ENCODE measurements at regions not wholly inside any gene's neighbourhood (a gene's known extent, or its start where the extent isn't known, plus 50 kb on each side); places are given as distances from the start of the nearest gene placed in this dataset.
"Not testable (repeated sequence)": the region's sequence is repeated elsewhere in the genome, so short reads cannot be mapped to it uniquely, and the experiment has no call there.

GRCh38 chr13:58495668-58496067 is 864.1 kb downstream of the PCDH17 start:
- H3K27me3 ChIP-seq (replicated peaks; ENCODE audit: insufficient read depth): no peaks in the 10 kb centered on the region
- H3K36me3 ChIP-seq: no peaks in the 10 kb centered on the region
- H3K4me1 ChIP-seq (ENCODE audit: control insufficient read depth in 1 of 2, low read depth in 2 of 2): no peaks in the 10 kb centered on the region
- H3K4me3 ChIP-seq: no peak overlapping the region
- DNase-seq (ENCODE audit: low spot score): no peak
- H3K9me3 ChIP-seq: no peaks in the 10 kb centered on the region
- ATAC-seq (ENCODE audit: insufficient number of reproducible peaks, low FRiP score, low read depth): no peak
- TF ChIP-seq, protein P1, sequence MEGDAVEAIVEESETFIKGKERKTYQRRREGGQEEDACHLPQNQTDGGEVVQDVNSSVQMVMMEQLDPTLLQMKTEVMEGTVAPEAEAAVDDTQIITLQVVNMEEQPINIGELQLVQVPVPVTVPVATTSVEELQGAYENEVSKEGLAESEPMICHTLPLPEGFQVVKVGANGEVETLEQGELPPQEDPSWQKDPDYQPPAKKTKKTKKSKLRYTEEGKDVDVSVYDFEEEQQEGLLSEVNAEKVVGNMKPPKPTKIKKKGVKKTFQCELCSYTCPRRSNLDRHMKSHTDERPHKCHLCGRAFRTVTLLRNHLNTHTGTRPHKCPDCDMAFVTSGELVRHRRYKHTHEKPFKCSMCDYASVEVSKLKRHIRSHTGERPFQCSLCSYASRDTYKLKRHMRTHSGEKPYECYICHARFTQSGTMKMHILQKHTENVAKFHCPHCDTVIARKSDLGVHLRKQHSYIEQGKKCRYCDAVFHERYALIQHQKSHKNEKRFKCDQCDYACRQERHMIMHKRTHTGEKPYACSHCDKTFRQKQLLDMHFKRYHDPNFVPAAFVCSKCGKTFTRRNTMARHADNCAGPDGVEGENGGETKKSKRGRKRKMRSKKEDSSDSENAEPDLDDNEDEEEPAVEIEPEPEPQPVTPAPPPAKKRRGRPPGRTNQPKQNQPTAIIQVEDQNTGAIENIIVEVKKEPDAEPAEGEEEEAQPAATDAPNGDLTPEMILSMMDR (IDR thresholded peaks at IDR 0.05): no peak
- H3K27ac ChIP-seq: no peak overlapping the region

DNA sequence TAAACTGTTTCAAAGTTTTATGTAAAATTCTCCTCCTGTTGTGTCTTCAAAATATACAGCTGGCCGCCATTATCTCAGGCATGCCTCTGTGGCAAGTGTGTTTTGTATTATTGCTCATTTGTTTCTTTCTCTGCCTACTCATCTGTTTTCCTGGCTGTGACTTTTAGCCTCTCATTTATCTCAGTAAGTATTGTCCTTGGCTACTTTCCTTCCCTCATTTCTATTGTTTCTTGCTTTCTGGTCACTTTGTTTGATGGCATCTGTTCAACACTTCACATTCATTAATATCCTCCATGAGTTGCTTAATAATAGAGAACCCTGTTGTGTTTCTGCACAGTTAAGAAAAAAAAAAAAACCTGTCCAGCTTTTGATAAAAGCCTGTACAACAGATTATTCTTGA is 869.4 kb downstream of the PCDH17 start:
- TF ChIP-seq, protein P1 (IDR thresholded peaks at IDR 0.05): no peak
- no peaks in the 10 kb centered on the region for H3K4me1 ChIP-seq (ENCODE audit: control insufficient read depth in 1 of 2, low read depth in 2 of 2)
- DNase-seq (ENCODE audit: low spot score) (no peak), ATAC-seq (ENCODE audit: insufficient number of reproducible peaks, low FRiP score, low read depth) (no peak)
- H3K27ac ChIP-seq: no peak overlapping the region
- no peak overlapping the region for H3K4me3 ChIP-seq
- no peaks in the 10 kb centered on the region for H3K27me3 ChIP-seq (replicated peaks; ENCODE audit: insufficient read depth)
- H3K9me3 ChIP-seq: no peaks in the 10 kb centered on the region
- H3K36me3 ChIP-seq: no peaks in the 10 kb centered on the region

- ATAC-seq (ENCODE audit: insufficient number of reproducible peaks, low FRiP score, low read depth); H3K4me1 ChIP-seq (ENCODE audit: control insufficient read depth in 1 of 2, low read depth in 2 of 2); H3K4me3 ChIP-seq; H3K9me3 ChIP-seq; H3K27ac ChIP-seq; DNase-seq (ENCODE audit: low spot score); H3K36me3 ChIP-seq; H3K27me3 ChIP-seq (replicated peaks; ENCODE audit: insufficient read depth): not testable (repeated sequence)
These were observed 872.7 kb downstream of the PCDH17 start for GRCh38 chr13:58504202-58504700.

DNA sequence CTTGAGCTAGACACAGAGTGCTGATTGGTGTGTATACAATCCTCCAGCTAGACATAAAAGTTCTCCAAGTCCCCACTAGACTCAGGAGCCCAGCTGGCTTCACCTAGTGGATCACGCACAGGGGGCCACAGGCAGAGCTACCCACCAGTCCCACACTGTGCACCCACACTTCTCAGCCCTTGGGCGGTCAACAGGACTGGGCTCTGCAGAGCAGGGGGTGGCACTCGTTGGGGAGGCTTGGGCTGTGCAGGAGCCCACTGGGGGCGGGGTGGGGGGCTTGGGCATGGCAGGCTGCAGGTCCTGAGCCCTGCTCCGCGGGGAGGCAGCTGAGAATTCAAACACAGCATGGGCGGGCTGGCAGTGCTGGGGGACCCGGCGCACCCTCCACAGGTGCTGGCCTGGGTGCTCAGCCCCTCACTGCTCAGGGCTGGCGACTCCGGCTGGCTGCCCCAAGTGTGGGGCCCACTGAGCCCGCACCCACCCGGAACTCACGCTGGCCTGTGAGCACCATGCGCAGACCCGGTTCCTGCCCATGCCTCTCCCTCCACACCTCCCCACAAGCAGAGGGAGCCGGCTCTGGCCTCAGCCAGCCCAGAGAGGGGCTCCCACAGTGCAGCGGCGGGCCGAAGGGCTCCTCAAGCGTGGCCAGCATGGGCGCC is 873.8 kb downstream of the PCDH17 start:
- H3K9me3 ChIP-seq; ATAC-seq (ENCODE audit: insufficient number of reproducible peaks, low FRiP score, low read depth); H3K4me3 ChIP-seq; H3K27ac ChIP-seq; DNase-seq (ENCODE audit: low spot score); H3K4me1 ChIP-seq (ENCODE audit: control insufficient read depth in 1 of 2, low read depth in 2 of 2); H3K27me3 ChIP-seq (replicated peaks; ENCODE audit: insufficient read depth); H3K36me3 ChIP-seq: not testable (repeated sequence)

GRCh38 chr13:58528351-58528750 is 896.8 kb downstream of the PCDH17 start:
- TF ChIP-seq, protein P1 (IDR thresholded peaks at IDR 0.05): no peak
- H3K27ac ChIP-seq: no peak overlapping the region
- no peaks in the 10 kb centered on the region for H3K4me1 ChIP-seq (ENCODE audit: control insufficient read depth in 1 of 2, low read depth in 2 of 2)
- H3K4me3 ChIP-seq: no peak overlapping the region
- ATAC-seq (ENCODE audit: insufficient number of reproducible peaks, low FRiP score, low read depth) (no peak), DNase-seq (ENCODE audit: low spot score) (no peak)
- no peaks in the 10 kb centered on the region for H3K36me3 ChIP-seq
- no peaks in the 10 kb centered on the region for H3K27me3 ChIP-seq (replicated peaks; ENCODE audit: insufficient read depth)
- H3K9me3 ChIP-seq: no peaks in the 10 kb centered on the region

GRCh38 chr13:58531614-58532013 is 900.1 kb downstream of the PCDH17 start:
- TF ChIP-seq, protein P1 (IDR thresholded peaks at IDR 0.05): no peak
- no peaks in the 10 kb centered on the region for H3K4me1 ChIP-seq (ENCODE audit: control insufficient read depth in 1 of 2, low read depth in 2 of 2)
- no peak overlapping the region for H3K4me3 ChIP-seq
- no peak overlapping the region for H3K27ac ChIP-seq
- no peaks in the 10 kb centered on the region for H3K36me3 ChIP-seq
- no peaks in the 10 kb centered on the region for H3K27me3 ChIP-seq (replicated peaks; ENCODE audit: insufficient read depth)
- H3K9me3 ChIP-seq: no peaks in the 10 kb centered on the region
- ATAC-seq (ENCODE audit: insufficient number of reproducible peaks, low FRiP score, low read depth) (no peak), DNase-seq (ENCODE audit: low spot score) (no peak)

All from thoracic aorta (tissue), 2 donors.